Esophagus muscularis mucosa (tissue), 3 donors: ENCODE measurements at regions not wholly inside any gene's neighbourhood (a gene's known extent, or its start where the extent isn't known, plus 50 kb on each side); places are given as distances from the start of the nearest gene placed in this dataset.

ENCODE experiments used
- CTCF ChIP-seq, 3 experiments: fragments of 200-600 bp in 2 of 3; fragments of 450-650 bp in 1 of 3; sonication (generic) in 2 of 3; IDR thresholded peaks; one replicate each; pipeline ENCODE4 v1.5.1; 2017 to 2019; ENCODE audit warnings: antibody characterized with exemption in 3 of 3, mild to moderate bottlenecking in 2 of 3, moderate library complexity in 1 of 3
- POLR2AphosphoS5 ChIP-seq, 2 donors: sonication (generic); formaldehyde crosslinking; IDR thresholded peaks; one replicate each; pipeline ENCODE4 v1.6.1; 2017; ENCODE audit warnings: antibody characterized with exemption in 2 of 2

GRCh38 chr3:153096731-153097131, 65.3 kb upstream of the RAP2B start:
- TF ChIP-seq CTCF (IDR thresholded peaks at IDR 0.05) = no peak
- no peak for TF ChIP-seq POLR2AphosphoS5 (IDR thresholded peaks at IDR 0.05)
